ENCODE measurements at regions not wholly inside any gene's neighbourhood (a gene's known extent, or its start where the extent isn't known, plus 50 kb on each side); places are given as distances from the start of the nearest gene placed in this dataset.

DNA sequence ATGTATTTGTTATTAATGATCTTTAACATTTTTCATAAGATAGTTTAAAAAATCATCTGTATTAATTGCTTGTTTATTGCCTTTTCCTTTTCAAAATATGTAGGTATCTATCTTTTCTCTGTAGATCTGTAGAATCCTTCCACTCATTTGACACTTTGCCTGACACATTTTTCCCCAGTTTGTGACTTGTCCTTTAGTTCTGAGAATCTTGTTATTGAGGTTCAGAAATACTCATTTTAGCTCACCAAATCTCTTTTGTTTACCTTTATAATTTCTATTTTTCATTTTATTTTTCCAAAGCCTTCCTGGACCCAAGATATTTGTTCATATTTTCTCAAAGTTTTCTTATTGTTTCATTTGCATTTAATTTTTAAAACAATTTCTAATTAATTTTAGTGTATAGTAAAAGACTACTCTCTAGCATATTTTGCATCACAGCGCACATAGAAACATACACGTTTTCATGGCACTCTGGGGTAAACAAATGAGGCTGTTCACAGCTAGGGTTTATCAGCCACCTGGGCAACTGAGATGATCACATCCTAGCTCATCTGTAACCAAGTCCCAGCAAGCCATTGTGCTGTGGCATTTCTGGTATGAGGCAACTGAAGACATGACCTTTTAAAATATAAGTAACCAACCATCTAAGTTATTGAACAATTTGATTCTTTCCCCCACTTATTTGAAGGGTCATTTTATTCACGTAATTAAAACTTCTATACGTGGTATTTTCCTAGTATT, 275.7 kb downstream of the ADGB start:
- 96% methylated on average over 4 of the region's 4 CpGs for WGBS (ENCODE audit: low lambda C conversion rate, missing lambda C conversion rate)

DNA sequence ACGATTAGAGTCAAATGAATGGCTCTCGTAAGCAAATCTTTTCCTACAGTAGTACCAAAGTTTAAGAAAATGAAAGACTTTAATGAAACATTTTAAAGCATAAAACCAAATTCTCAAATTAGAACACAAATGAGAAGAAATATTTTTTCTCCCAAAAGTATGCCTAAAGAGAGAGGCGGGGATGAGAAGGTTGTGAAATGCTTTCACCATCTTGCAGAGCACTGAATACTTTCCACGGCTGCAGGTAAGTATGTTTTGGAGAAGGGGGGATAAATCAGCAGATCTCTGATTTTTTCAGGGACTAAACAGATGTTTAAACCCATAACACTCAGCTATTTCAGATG, 277.1 kb downstream of the ADGB start:
- H4K20me1 ChIP-seq (ENCODE audit: insufficient read depth, poor library complexity, severe bottlenecking), result no peaks in the 10 kb centered on the region
- H3K4me2 ChIP-seq, result no peak overlapping the region
- H3K79me2 ChIP-seq, result no peaks in the 10 kb centered on the region
- no peaks in the 10 kb centered on the region for H3K36me3 ChIP-seq (replicated peaks; ENCODE audit: insufficient read depth, low read depth)
- no peaks in the 10 kb centered on the region for H3K9me3 ChIP-seq (ENCODE audit: low read depth)
- 90% methylated on average over 4 of the region's 4 CpGs for WGBS (ENCODE audit: low lambda C conversion rate, missing lambda C conversion rate)
- H3K9me2 ChIP-seq (replicated peaks; ENCODE audit: insufficient read depth), result no peaks in the 10 kb centered on the region
- no peaks in the 10 kb centered on the region for H3K27me3 ChIP-seq
- H3K4me1 ChIP-seq (ENCODE audit: insufficient read depth), result peaks cover 9% of the 10 kb centered on the region
- H2AFZ ChIP-seq, result no peak overlapping the region
- DNase-seq (ENCODE audit: low spot score), result no peak
- no peak overlapping the region for H3K4me3 ChIP-seq
- TF ChIP-seq, protein P1, sequence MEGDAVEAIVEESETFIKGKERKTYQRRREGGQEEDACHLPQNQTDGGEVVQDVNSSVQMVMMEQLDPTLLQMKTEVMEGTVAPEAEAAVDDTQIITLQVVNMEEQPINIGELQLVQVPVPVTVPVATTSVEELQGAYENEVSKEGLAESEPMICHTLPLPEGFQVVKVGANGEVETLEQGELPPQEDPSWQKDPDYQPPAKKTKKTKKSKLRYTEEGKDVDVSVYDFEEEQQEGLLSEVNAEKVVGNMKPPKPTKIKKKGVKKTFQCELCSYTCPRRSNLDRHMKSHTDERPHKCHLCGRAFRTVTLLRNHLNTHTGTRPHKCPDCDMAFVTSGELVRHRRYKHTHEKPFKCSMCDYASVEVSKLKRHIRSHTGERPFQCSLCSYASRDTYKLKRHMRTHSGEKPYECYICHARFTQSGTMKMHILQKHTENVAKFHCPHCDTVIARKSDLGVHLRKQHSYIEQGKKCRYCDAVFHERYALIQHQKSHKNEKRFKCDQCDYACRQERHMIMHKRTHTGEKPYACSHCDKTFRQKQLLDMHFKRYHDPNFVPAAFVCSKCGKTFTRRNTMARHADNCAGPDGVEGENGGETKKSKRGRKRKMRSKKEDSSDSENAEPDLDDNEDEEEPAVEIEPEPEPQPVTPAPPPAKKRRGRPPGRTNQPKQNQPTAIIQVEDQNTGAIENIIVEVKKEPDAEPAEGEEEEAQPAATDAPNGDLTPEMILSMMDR (IDR thresholded peaks at IDR 0.05; ENCODE audit: poor library complexity), result no peak
- TF ChIP-seq EZH2phosphoT487 (IDR thresholded peaks at IDR 0.05; ENCODE audit: low read depth, severe bottlenecking, unreplicated experiment) (no peak), EZH2 (IDR thresholded peaks at IDR 0.05; ENCODE audit: borderline replicate concordance) (no peak)
- H3K27ac ChIP-seq, result no peak overlapping the region

More for the DNA sequence above, 275.7 kb downstream of the ADGB start:
- Histone ChIP-seq H4K20me1 (ENCODE audit: insufficient read depth, poor library complexity, severe bottlenecking) (no peaks in the 10 kb centered on the region), H3K4me3 (no peak overlapping the region), H3K27ac (no peak overlapping the region), H3K9me2 (replicated peaks; ENCODE audit: insufficient read depth) (no peaks in the 10 kb centered on the region), H3K27me3 (no peaks in the 10 kb centered on the region), H3K79me2 (no peaks in the 10 kb centered on the region), H3K4me2 (no peak overlapping the region), H3K4me1 (ENCODE audit: insufficient read depth) (peaks cover 9% of the 10 kb centered on the region), H3K36me3 (replicated peaks; ENCODE audit: insufficient read depth, low read depth) (no peaks in the 10 kb centered on the region), H3K9me3 (ENCODE audit: low read depth) (no peaks in the 10 kb centered on the region), H2AFZ (no peak overlapping the region)
- TF ChIP-seq EZH2phosphoT487 (IDR thresholded peaks at IDR 0.05; ENCODE audit: low read depth, severe bottlenecking, unreplicated experiment), result no peak
- TF ChIP-seq, protein P1 (IDR thresholded peaks at IDR 0.05; ENCODE audit: poor library complexity), result no peak
- TF ChIP-seq EZH2 (IDR thresholded peaks at IDR 0.05; ENCODE audit: borderline replicate concordance), result no peak
- no peak for DNase-seq (ENCODE audit: low spot score)

DNA sequence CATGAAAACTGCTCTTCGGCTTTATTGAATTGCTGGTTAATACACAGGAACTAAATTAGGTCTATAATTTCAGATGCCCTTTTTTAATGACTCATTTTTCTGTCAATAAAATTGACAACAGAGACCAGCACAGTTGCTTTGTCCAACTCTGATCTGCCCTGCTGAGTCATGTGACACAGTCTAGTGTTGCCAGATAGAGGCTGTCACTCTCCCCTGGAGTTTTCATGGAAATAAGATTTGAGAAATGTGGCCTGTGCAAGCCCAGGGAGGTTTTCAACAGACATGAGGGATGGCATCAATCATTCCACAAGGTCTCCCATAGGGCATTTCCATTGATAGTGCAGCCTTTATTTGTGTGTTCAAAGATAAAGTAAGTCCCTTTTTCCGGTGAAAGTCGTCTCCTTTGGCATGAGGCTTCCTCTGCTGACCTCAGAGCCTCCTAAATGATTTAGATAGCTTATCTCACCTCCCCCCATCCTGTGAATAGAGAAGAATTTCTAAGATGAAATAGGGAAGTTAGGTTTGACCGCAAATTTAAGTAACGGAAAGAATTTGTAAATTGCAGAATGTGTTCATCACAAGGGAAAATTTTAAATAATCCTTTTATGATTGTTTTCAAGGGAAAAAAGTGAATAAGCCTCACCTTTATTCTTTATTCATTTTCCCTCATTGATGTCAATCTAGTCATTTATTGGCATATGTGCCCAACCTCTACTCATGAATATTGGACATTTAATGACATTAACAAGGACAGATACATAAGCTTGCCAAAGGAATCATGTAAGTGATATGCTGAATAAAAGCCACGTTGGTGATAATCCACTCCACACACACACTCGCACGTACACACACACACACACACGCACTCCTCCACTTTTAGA, 277.7 kb downstream of the ADGB start:
- no peak overlapping the region for H3K27ac ChIP-seq
- no peak overlapping the region for H3K4me2 ChIP-seq
- WGBS (ENCODE audit: low lambda C conversion rate, missing lambda C conversion rate), result 63% methylated on average over 9 of the region's 9 CpGs
- no peak overlapping the region for H2AFZ ChIP-seq
- no peak for DNase-seq (ENCODE audit: low spot score)
- peaks cover 9% of the 10 kb centered on the region for H3K4me1 ChIP-seq (ENCODE audit: insufficient read depth)
- no peaks in the 10 kb centered on the region for H4K20me1 ChIP-seq (ENCODE audit: insufficient read depth, poor library complexity, severe bottlenecking)
- H3K9me2 ChIP-seq (replicated peaks; ENCODE audit: insufficient read depth), result no peaks in the 10 kb centered on the region
- no peaks in the 10 kb centered on the region for H3K9me3 ChIP-seq (ENCODE audit: low read depth)
- H3K36me3 ChIP-seq (replicated peaks; ENCODE audit: insufficient read depth, low read depth), result no peaks in the 10 kb centered on the region
- H3K27me3 ChIP-seq, result no peaks in the 10 kb centered on the region
- TF ChIP-seq EZH2 (IDR thresholded peaks at IDR 0.05; ENCODE audit: borderline replicate concordance) (no peak), EZH2phosphoT487 (IDR thresholded peaks at IDR 0.05; ENCODE audit: low read depth, severe bottlenecking, unreplicated experiment) (no peak)
- TF ChIP-seq, protein P1 (IDR thresholded peaks at IDR 0.05; ENCODE audit: poor library complexity), result no peak
- no peak overlapping the region for H3K4me3 ChIP-seq
- H3K79me2 ChIP-seq, result no peaks in the 10 kb centered on the region

Measured in hepatocyte (in vitro differentiated cells).